GM12878 (cell line): ENCODE measurements at regions not wholly inside any gene's neighbourhood (a gene's known extent, or its start where the extent isn't known, plus 50 kb on each side); places are given as distances from the start of the nearest gene placed in this dataset.

Experiments
- ATAC-seq: fragments of 200-7000 bp; cut with Tn5 transposase; 3 replicates; pipeline ENCODE4 v1.9.1; 2020; ENCODE audit warnings: mild to moderate bottlenecking, moderate library complexity
- BruUV-seq: library from RNA; stranded (reverse); fragments of 400-500 nt; replicated peaks from 2 replicates; lab custom pipeline; 2021; lab: Mats Ljungman, UMichigan
- CTCF ChIA-PET: fragments of 300-600 bp; sonication (Branson Sonifier 250); formaldehyde crosslinking; extraction: SDS; loops from one replicate; lab custom pipeline; 2021; ENCODE audit warnings: inconsistent platforms; lab: Yijun Ruan, JAX
- POLR2A ChIA-PET: fragments of 350-600 bp; formaldehyde crosslinking; extraction: SDS; loops from one replicate; lab custom pipeline; 2021; ENCODE audit warnings: inconsistent platforms; lab: Charles Lee
- RAD21 ChIA-PET: fragments of 300-600 bp; sonication (Branson Sonifier 250); formaldehyde crosslinking; loops from one replicate; lab custom pipeline; 2023; ENCODE audit warnings: antibody characterized with exemption; ENCODE audit not compliant: unreplicated experiment; lab: Charles Lee
- SMC1A ChIA-PET: fragments of 300-600 bp; sonication (Branson Sonifier 250); formaldehyde crosslinking; loops from one replicate; lab custom pipeline; 2023; ENCODE audit not compliant: unreplicated experiment, uncharacterized antibody; lab: Charles Lee
- DNase-seq: peaks from one replicate; pipeline ENCODE4 v3.0.0-alpha.2; 2011; ENCODE audit warnings: low read depth, low spot score
- FAIRE-seq: peaks from 3 replicates; lab custom pipeline; 2011; peaks lifted over from hg19 to GRCh38; lab: Jason Lieb, UNC
- H2AFZ ChIP-seq: 2 replicates; pipeline ENCODE4 v1.6.0; 2011; ENCODE audit warnings: low read depth, low read length, control low read depth; ENCODE audit not compliant: control insufficient read depth
- H3K27ac ChIP-seq: 2 replicates; pipeline ENCODE4 v1.5.1; 2011; ENCODE audit warnings: control low read depth; ENCODE audit not compliant: control insufficient read depth, insufficient read depth
- H3K27me3 ChIP-seq, 2 experiments: replicated peaks in 1 of 2; 2 replicates each; pipeline versions ENCODE4 v1.6.0 to v1.6.1; 2011; ENCODE audit warnings: low read length in 1 of 2; ENCODE audit not compliant: control insufficient read depth in 2 of 2, insufficient read depth in 2 of 2
- H3K36me3 ChIP-seq, 2 experiments: 2 replicates each; pipeline ENCODE4 v1.5.1; 2011; ENCODE audit warnings: low read length in 1 of 2; ENCODE audit not compliant: control insufficient read depth in 2 of 2, insufficient read depth in 2 of 2
- H3K4me1 ChIP-seq: 2 replicates; pipeline ENCODE4 v1.6.1; 2011; ENCODE audit warnings: mild to moderate bottlenecking, low read length, moderate library complexity, mixed read lengths; ENCODE audit not compliant: control insufficient read depth, insufficient read depth
- H3K4me2 ChIP-seq: 2 replicates; pipeline ENCODE4 v1.6.0; 2011; ENCODE audit warnings: control low read depth; ENCODE audit not compliant: control insufficient read depth, insufficient read depth
- H3K4me3 ChIP-seq: fragments of 200-600 bp; sonication (generic); 2 replicates; pipeline ENCODE4 v1.5.1; 2016
- H3K79me2 ChIP-seq: 2 replicates; pipeline ENCODE4 v1.6.0; 2011; ENCODE audit warnings: low read length; ENCODE audit not compliant: control insufficient read depth, insufficient read depth
- H3K9ac ChIP-seq: 2 replicates; pipeline ENCODE4 v1.8.0; 2011; ENCODE audit warnings: low read length, control low read depth, mixed read lengths; ENCODE audit not compliant: control insufficient read depth, insufficient read depth
- H3K9me3 ChIP-seq: replicated peaks from 3 replicates; pipeline ENCODE4 v1.5.1; 2011; ENCODE audit warnings: mild to moderate bottlenecking, low read length; ENCODE audit not compliant: control insufficient read depth, insufficient read depth
- H4K20me1 ChIP-seq: 2 replicates; pipeline ENCODE4 v1.6.0; 2011; ENCODE audit not compliant: control insufficient read depth, insufficient read depth
- ATF7 ChIP-seq: fragments of 450-650 bp; IDR thresholded peaks from 2 replicates; pipeline ENCODE4 v1.6.1; 2016; ENCODE audit warnings: low read depth, mild to moderate bottlenecking
- CBX5 ChIP-seq: sonication (generic); IDR thresholded peaks from 2 replicates; pipeline ENCODE4 v1.6.1; 2016; ENCODE audit warnings: low read depth, moderate library complexity, mild to moderate bottlenecking, inconsistent platforms
- FOXM1 ChIP-seq: IDR thresholded peaks from 2 replicates; pipeline ENCODE4 v1.6.1; 2012; ENCODE audit warnings: low read depth, mild to moderate bottlenecking, inconsistent platforms, low read length, moderate library complexity
- HDAC6 ChIP-seq: fragments of 200-600 bp; sonication (generic); IDR thresholded peaks from one replicate; pipeline ENCODE4 v1.8.0; 2017; ENCODE audit warnings: antibody characterized with exemption; ENCODE audit not compliant: unreplicated experiment
- JUND ChIP-seq: IDR thresholded peaks from 2 replicates; pipeline ENCODE4 v1.6.1; 2012; ENCODE audit warnings: low read depth, mild to moderate bottlenecking, low read length, improper control_type of control experiment, moderate library complexity
- LARP7 ChIP-seq: fragments of 450-650 bp; IDR thresholded peaks from 2 replicates; pipeline ENCODE4 v1.6.1; 2017; ENCODE audit warnings: mild to moderate bottlenecking
- MTA3 ChIP-seq: IDR thresholded peaks from 2 replicates; pipeline ENCODE4 v1.6.1; 2012; ENCODE audit warnings: low read length, inconsistent platforms, borderline replicate concordance
- RB1 ChIP-seq: fragments of 450-650 bp; formaldehyde crosslinking; IDR thresholded peaks from 2 replicates; pipeline ENCODE4 v1.6.1; 2017; ENCODE audit warnings: mild to moderate bottlenecking, borderline replicate concordance
- RUNX3 ChIP-seq: IDR thresholded peaks from 2 replicates; pipeline ENCODE4 v1.6.1; 2012; ENCODE audit warnings: low read length, inconsistent platforms
- SIX5 ChIP-seq: IDR thresholded peaks from 2 replicates; pipeline ENCODE4 v1.6.1; 2011; ENCODE audit warnings: mild to moderate bottlenecking, low read depth, low read length, moderate library complexity; ENCODE audit not compliant: severe bottlenecking
- WGBS: methylation state at CpG from one replicate; pipeline ENCODE4 v1.1.6; 2016; ENCODE audit warnings: low lambda C conversion rate; ENCODE audit not compliant: insufficient replicate concordance, insufficient coverage; ENCODE audit errors: missing lambda C conversion rate; 5-methylcytosine and 5-hydroxymethylcytosine counted together
- in situ Hi-C: fragments of 300-500 bp; cut with MboI; formaldehyde crosslinking; loops from 9 replicates; pipeline ENCODE4 v1.14.3; 2018; ENCODE audit warnings: mixed read lengths
- intact Hi-C: fragments of 100-400 bp; cut with micrococcal nuclease; formaldehyde crosslinking; loops from one replicate; pipeline ENCODE4 v1.14.2; 2022; ENCODE audit not compliant: unreplicated experiment

GRCh38 chr2:236866542-236867340 lies 218.9 kb upstream of the COPS8 start (continued):
- no peak for TF ChIP-seq RB1

- Histone ChIP-seq H3K36me3 (no peaks in the 10 kb centered on the region), H3K9me3 (peaks cover 4% of the 10 kb centered on the region; the same call in 2 of the 3 replicates), H3K4me3 (no peak overlapping the region), H3K4me2 (no peak overlapping the region), H2AFZ (no peak overlapping the region), H3K9ac (no peak overlapping the region), H3K79me2 (no peaks in the 10 kb centered on the region), H3K27me3 (peaks cover 0 to 3% of the 10 kb centered on the region in 2 experiments; a peak in 2 of 4 replicates), H4K20me1 (no peaks in the 10 kb centered on the region), H3K4me1 (peaks cover 8% of the 10 kb centered on the region), H3K27ac (no peak overlapping the region)
- TF ChIP-seq LARP7, result no peak
- no peak for TF ChIP-seq JUND
- TF ChIP-seq SIX5, result no peak
- no peak for TF ChIP-seq FOXM1
- TF ChIP-seq HDAC6, result no peak
- no peak for TF ChIP-seq MTA3
- no peak for TF ChIP-seq RUNX3
- TF ChIP-seq CBX5, result no peak
- no peak for TF ChIP-seq ATF7
- in situ Hi-C loops, result no loop called here
- CTCF ChIA-PET, result no interaction called here
- SMC1A ChIA-PET, result no interaction called here
- POLR2A ChIA-PET, result no interaction called here
- 45% methylated on average over 12 of the region's 12 CpGs for WGBS
- RAD21 ChIA-PET, result no interaction called here
- intact Hi-C loops, result no loop called here
- DNase-seq, result no peak
- ATAC-seq, result no peak
- FAIRE-seq, result no peak
- no TSS peak for BruUV-seq
These were observed 218.0 kb upstream of the COPS8 start for GRCh38 chr2:236867441-236868260.
